Lower leg skin (tissue), 3 donors: ENCODE measurements at regions not wholly inside any gene's neighbourhood (a gene's known extent, or its start where the extent isn't known, plus 50 kb on each side); places are given as distances from the start of the nearest gene placed in this dataset.

Experiments used
- CTCF ChIP-seq, 3 donors: fragments of 450-650 bp; IDR thresholded peaks; one replicate each; pipeline ENCODE4 v1.5.1; 2016; ENCODE audit warnings: antibody characterized with exemption in 3 of 3, mild to moderate bottlenecking in 3 of 3, moderate library complexity in 2 of 3
- POLR2A ChIP-seq, 2 donors: fragments of 450-650 bp; IDR thresholded peaks; one replicate each; pipeline ENCODE4 v1.6.1; 2016 to 2017; ENCODE audit warnings: antibody characterized with exemption in 2 of 2, mild to moderate bottlenecking in 1 of 2, moderate library complexity in 1 of 2

- no peak for TF ChIP-seq CTCF (IDR thresholded peaks at IDR 0.05)
- TF ChIP-seq POLR2A (IDR thresholded peaks at IDR 0.05) = no peak
Measured at GRCh38 chr18:61169386-61169785, 163.8 kb upstream of the CDH20 start.
